Neural progenitor cell (in vitro differentiated cells): ENCODE measurements at regions not wholly inside any gene's neighbourhood (a gene's known extent, or its start where the extent isn't known, plus 50 kb on each side); places are given as distances from the start of the nearest gene placed in this dataset.

Experiments
- DNase-seq: peaks from one replicate; pipeline ENCODE4 v3.0.0-alpha.2; 2016; ENCODE audit warnings: low spot score
- H2AFZ ChIP-seq: fragments of 200-600 bp; sonication (generic); replicated peaks from 2 replicates; pipeline ENCODE4 v1.6.1; 2016; ENCODE audit warnings: antibody characterized with exemption
- H3F3A ChIP-seq: fragments of 200-600 bp; sonication (generic); 2 replicates; pipeline ENCODE4 v1.6.1; 2016; ENCODE audit warnings: antibody characterized with exemption, low read depth
- H3K27ac ChIP-seq: fragments of 200-600 bp; sonication (generic); 2 replicates; pipeline ENCODE4 v1.5.1; 2016; ENCODE audit warnings: mild to moderate bottlenecking
- H3K27me3 ChIP-seq: fragments of 200-600 bp; sonication (generic); 2 replicates; pipeline ENCODE4 v1.6.1; 2016; ENCODE audit warnings: mild to moderate bottlenecking, moderate library complexity
- H3K36me3 ChIP-seq: fragments of 200-600 bp; sonication (generic); 2 replicates; pipeline ENCODE4 v1.5.1; 2016
- H3K4me1 ChIP-seq: fragments of 200-600 bp; sonication (generic); 2 replicates; pipeline ENCODE4 v1.6.1; 2016; ENCODE audit warnings: mixed run types
- H3K4me2 ChIP-seq: fragments of 200-600 bp; sonication (generic); 2 replicates; pipeline ENCODE4 v1.6.1; 2016
- H3K4me3 ChIP-seq: fragments of 200-600 bp; sonication (generic); 2 replicates; pipeline ENCODE4 v1.5.1; 2016
- H3K79me2 ChIP-seq: fragments of 200-600 bp; sonication (generic); 2 replicates; pipeline ENCODE4 v1.6.1; 2016; ENCODE audit warnings: low read depth
- H3K9ac ChIP-seq: fragments of 200-600 bp; sonication (generic); 2 replicates; pipeline ENCODE4 v1.6.1; 2016
- H3K9me3 ChIP-seq: fragments of 200-600 bp; sonication (generic); 2 replicates; pipeline ENCODE4 v1.5.1; 2016; ENCODE audit warnings: low read depth
- H4K20me1 ChIP-seq: fragments of 200-600 bp; sonication (generic); 2 replicates; pipeline ENCODE4 v1.6.1; 2016; ENCODE audit warnings: low read depth
- H3K27ac Mint-ChIP-seq: 3 replicates; pipeline ENCODE4 v1.8.0; 2021; ENCODE audit warnings: mixed read lengths
- H3K27me3 Mint-ChIP-seq: 2 replicates; pipeline ENCODE4 v1.8.0; 2022; ENCODE audit warnings: low read depth, mild to moderate bottlenecking, inconsistent platforms, moderate library complexity, mixed read lengths; ENCODE audit not compliant: insufficient read depth
- H3K36me3 Mint-ChIP-seq: 3 replicates; pipeline ENCODE4 v1.8.0; 2021; ENCODE audit warnings: mixed read lengths
- H3K4me1 Mint-ChIP-seq: 3 replicates; pipeline ENCODE4 v1.8.0; 2021; ENCODE audit warnings: mixed read lengths
- H3K4me3 Mint-ChIP-seq: 3 replicates; pipeline ENCODE4 v1.8.0; 2021; ENCODE audit warnings: mild to moderate bottlenecking, moderate library complexity, mixed read lengths
- H3K9me3 Mint-ChIP-seq: 3 replicates; pipeline ENCODE4 v1.8.0; 2020; ENCODE audit warnings: mixed read lengths
- CTCF ChIP-seq: fragments of 200-600 bp; sonication (generic); IDR thresholded peaks from 2 replicates; pipeline ENCODE4 v1.5.1; 2017; ENCODE audit warnings: antibody characterized with exemption, mild to moderate bottlenecking
- EZH2 ChIP-seq: fragments of 200-600 bp; sonication (generic); IDR thresholded peaks from 2 replicates; pipeline ENCODE4 v1.6.1; 2017; ENCODE audit warnings: antibody characterized with exemption, mild to moderate bottlenecking, moderate library complexity
- EZH2phosphoT487 ChIP-seq: fragments of 200-600 bp; sonication (generic); IDR thresholded peaks from 2 replicates; pipeline ENCODE4 v1.6.1; 2017; ENCODE audit warnings: antibody characterized with exemption

- no peaks in the 10 kb centered on the region for H3K36me3 ChIP-seq
- no peaks in the 10 kb centered on the region for H3K27me3 ChIP-seq
- no peak for DNase-seq
- no peak overlapping the region for H3K27ac Mint-ChIP-seq
- no peak overlapping the region for H3K9ac ChIP-seq
- no peak overlapping the region for H3K4me3 Mint-ChIP-seq
- peaks cover 2% of the 10 kb centered on the region for H3K27me3 Mint-ChIP-seq
- no peak overlapping the region for H2AFZ ChIP-seq
- no peaks in the 10 kb centered on the region for H3K79me2 ChIP-seq
- no peaks in the 10 kb centered on the region for H4K20me1 ChIP-seq
- no peaks in the 10 kb centered on the region for H3F3A ChIP-seq
- H3K4me3 ChIP-seq, result no peak overlapping the region
- H3K4me1 Mint-ChIP-seq, result peaks cover 16% of the 10 kb centered on the region
- TF ChIP-seq EZH2phosphoT487, result no peak
- no peak for TF ChIP-seq EZH2
- no peak for TF ChIP-seq CTCF
- no peak overlapping the region for H3K27ac ChIP-seq
- no peaks in the 10 kb centered on the region for H3K9me3 Mint-ChIP-seq
- H3K4me1 ChIP-seq, result no peaks in the 10 kb centered on the region
- H3K36me3 Mint-ChIP-seq, result no peaks in the 10 kb centered on the region
- no peaks in the 10 kb centered on the region for H3K9me3 ChIP-seq
- no peak overlapping the region for H3K4me2 ChIP-seq
Measured at GRCh38 chr2:121102941-121103340, 182.1 kb downstream of the TFCP2L1 start.

- H3K27me3 ChIP-seq, result no peaks in the 10 kb centered on the region
- Mint-ChIP-seq H3K27me3 (peaks cover 4% of the 10 kb centered on the region), H3K27ac (no peak overlapping the region), H3K36me3 (no peaks in the 10 kb centered on the region), H3K9me3 (peaks cover 4% of the 10 kb centered on the region), H3K4me1 (peaks cover 16% of the 10 kb centered on the region), H3K4me3 (no peak overlapping the region)
- H4K20me1 ChIP-seq, result no peaks in the 10 kb centered on the region
- H3K4me2 ChIP-seq, result no peak overlapping the region
- H3K9me3 ChIP-seq, result no peaks in the 10 kb centered on the region
- no peak overlapping the region for H2AFZ ChIP-seq
- H3K4me1 ChIP-seq, result no peaks in the 10 kb centered on the region
- H3F3A ChIP-seq, result no peaks in the 10 kb centered on the region
- H3K4me3 ChIP-seq, result no peak overlapping the region
- TF ChIP-seq EZH2, result no peak
- TF ChIP-seq EZH2phosphoT487, result no peak
- TF ChIP-seq CTCF, result no peak
- DNase-seq, result no peak
- H3K27ac ChIP-seq, result no peak overlapping the region
- H3K79me2 ChIP-seq, result no peaks in the 10 kb centered on the region
- H3K36me3 ChIP-seq, result no peaks in the 10 kb centered on the region
- no peak overlapping the region for H3K9ac ChIP-seq
Measured at GRCh38 chr2:121103960-121104359, 181.0 kb downstream of the TFCP2L1 start.

- H3F3A ChIP-seq, result no peaks in the 10 kb centered on the region
- H3K27ac ChIP-seq, result no peak overlapping the region
- no peaks in the 10 kb centered on the region for H3K27me3 ChIP-seq
- no peaks in the 10 kb centered on the region for H3K4me1 ChIP-seq
- Mint-ChIP-seq H3K36me3 (no peaks in the 10 kb centered on the region), H3K4me3 (no peak overlapping the region), H3K27ac (no peak overlapping the region), H3K4me1 (peaks cover 12% of the 10 kb centered on the region), H3K9me3 (peaks cover 4% of the 10 kb centered on the region), H3K27me3 (peaks cover 3% of the 10 kb centered on the region)
- TF ChIP-seq EZH2, result no peak
- TF ChIP-seq EZH2phosphoT487, result no peak
- TF ChIP-seq CTCF, result no peak
- H4K20me1 ChIP-seq, result no peaks in the 10 kb centered on the region
- H3K4me3 ChIP-seq, result no peak overlapping the region
- H3K4me2 ChIP-seq, result no peak overlapping the region
- no peak overlapping the region for H3K9ac ChIP-seq
- no peaks in the 10 kb centered on the region for H3K36me3 ChIP-seq
- H3K79me2 ChIP-seq, result no peaks in the 10 kb centered on the region
- DNase-seq, result peak; percentile 46
- no peaks in the 10 kb centered on the region for H3K9me3 ChIP-seq
- no peak overlapping the region for H2AFZ ChIP-seq
Measured at GRCh38 chr2:121104721-121105141, 180.3 kb downstream of the TFCP2L1 start.

- Histone ChIP-seq H3K4me2 (no peak overlapping the region), H3K36me3 (no peaks in the 10 kb centered on the region), H3K9ac (no peak overlapping the region), H3K27me3 (no peaks in the 10 kb centered on the region), H3K9me3 (peaks cover 4% of the 10 kb centered on the region), H3K27ac (no peak overlapping the region), H4K20me1 (no peaks in the 10 kb centered on the region), H2AFZ (no peak overlapping the region), H3K4me1 (no peaks in the 10 kb centered on the region), H3F3A (no peaks in the 10 kb centered on the region), H3K79me2 (no peaks in the 10 kb centered on the region), H3K4me3 (no peak overlapping the region)
- Mint-ChIP-seq H3K4me1 (peaks cover 3% of the 10 kb centered on the region), H3K4me3 (no peak overlapping the region), H3K36me3 (no peaks in the 10 kb centered on the region), H3K9me3 (peaks cover 13% of the 10 kb centered on the region), H3K27me3 (peaks cover 4% of the 10 kb centered on the region), H3K27ac (no peak overlapping the region)
- no peak for TF ChIP-seq EZH2phosphoT487
- TF ChIP-seq EZH2, result no peak
- TF ChIP-seq CTCF, result no peak
- no peak for DNase-seq
Measured at GRCh38 chr2:121110924-121111323, 174.1 kb downstream of the TFCP2L1 start.
